Lung (tissue), 11 donors: ENCODE measurements at regions not wholly inside any gene's neighbourhood (a gene's known extent, or its start where the extent isn't known, plus 50 kb on each side); places are given as distances from the start of the nearest gene placed in this dataset.

Experiments used
- ATAC-seq: fragments of 200-7000 bp; cut with Tn5 transposase; one replicate; pipeline ENCODE4 v1.9.1; 2020; ENCODE audit warnings: moderate number of reproducible peaks; ENCODE audit not compliant: insufficient read depth, low FRiP score
- DNase-seq, 3 donors: peaks; one replicate each; pipeline ENCODE4 v3.0.0-alpha.2; 2013 to 2017
- H3K27ac ChIP-seq, 2 donors: one replicate each; pipeline ENCODE4 v1.5.1; 2013; ENCODE audit warnings: mild to moderate bottlenecking in 2 of 2, moderate library complexity in 2 of 2, control low read depth in 1 of 2, inconsistent platforms in 1 of 2, low read depth in 1 of 2, low read length in 1 of 2
- H3K27me3 ChIP-seq, 3 donors: one replicate each; pipeline ENCODE4 v1.5.1; 2013; ENCODE audit warnings: low read length in 2 of 3; ENCODE audit not compliant: control insufficient read depth in 3 of 3, insufficient read depth in 3 of 3
- H3K36me3 ChIP-seq, 4 donors: one replicate each; pipeline ENCODE4 v1.5.1; 2013; ENCODE audit warnings: low read length in 4 of 4, mild to moderate bottlenecking in 1 of 4, moderate library complexity in 1 of 4; ENCODE audit not compliant: control insufficient read depth in 4 of 4, insufficient read depth in 4 of 4
- H3K4me1 ChIP-seq, 5 donors: one replicate each; pipeline ENCODE4 v1.5.1; 2013; ENCODE audit warnings: low read length in 5 of 5, mild to moderate bottlenecking in 2 of 5, moderate library complexity in 1 of 5; ENCODE audit not compliant: control insufficient read depth in 5 of 5, insufficient read depth in 5 of 5
- H3K4me3 ChIP-seq: one replicate; pipeline ENCODE4 v1.5.1; 2013; ENCODE audit warnings: mild to moderate bottlenecking, control low read depth, moderate library complexity
- H3K9ac ChIP-seq, 2 donors: one replicate each; pipeline ENCODE4 v1.5.1; 2013; ENCODE audit warnings: low read length in 2 of 2, control low read depth in 1 of 2; ENCODE audit not compliant: insufficient read depth in 1 of 2
- H3K9me3 ChIP-seq, 4 donors: one replicate each; pipeline ENCODE4 v1.5.1; 2013; ENCODE audit warnings: low read length in 3 of 4, mild to moderate bottlenecking in 1 of 4, moderate library complexity in 1 of 4; ENCODE audit not compliant: control insufficient read depth in 4 of 4, insufficient read depth in 3 of 4
- CTCF ChIP-seq: IDR thresholded peaks from 2 replicates; pipeline ENCODE4 v1.5.1; 2012; ENCODE audit warnings: mild to moderate bottlenecking; ENCODE audit errors: control extremely low read depth, extremely low read depth
- WGBS, 2 donors: extraction: QIAGEN DNeasy Blood & Tissue Kit; methylation state at CpG; one replicate each; pipeline ENCODE4 v1.1.7; 2013; 5-methylcytosine and 5-hydroxymethylcytosine counted together
- donor health status: control.
- donor health status: control.
- donor health status: Bipolar disorder and iron deficiency.
- donor health status: healthy.
- donor health status: DM: yes; HTN: yes; CAD: no.

GRCh38 chr3:150227839-150228238 lies 180.3 kb upstream of the TSC22D2 start:
- WGBS, 2 donors: 35 to 48% methylated on average over 5 of the region's 5 CpGs
- ATAC-seq: no peak
- H3K4me1 ChIP-seq: peaks cover 0 to 43% (median 2%) of the 10 kb centered on the region in 5 donors
- H3K9ac ChIP-seq: no peak overlapping the region
- no peak for TF ChIP-seq CTCF
- H3K4me3 ChIP-seq: no peak overlapping the region
- no peaks in the 10 kb centered on the region for H3K27me3 ChIP-seq
- H3K9me3 ChIP-seq: no peaks in the 10 kb centered on the region
- DNase-seq: peak; percentile 81 to 88 (median 86)
- no peaks in the 10 kb centered on the region for H3K36me3 ChIP-seq
- H3K27ac ChIP-seq: no peak overlapping the region

GRCh38 chr3:150225986-150226385 lies 182.1 kb upstream of the TSC22D2 start:
- peak; percentile 31 to 67 (median 54) for DNase-seq
- H3K9me3 ChIP-seq: no peaks in the 10 kb centered on the region
- 43 to 54% methylated on average over 9 of the region's 9 CpGs for WGBS, 2 donors
- H3K4me1 ChIP-seq: peaks cover 0 to 45% (median 6%) of the 10 kb centered on the region in 5 donors
- no peak overlapping the region for H3K4me3 ChIP-seq
- ATAC-seq: no peak
- peaks cover 0 to 2% (median 0%) of the 10 kb centered on the region in 3 donors for H3K27me3 ChIP-seq
- no peak for TF ChIP-seq CTCF
- H3K9ac ChIP-seq: peak overlapping the region in 1 of 2 donors; percentile 44
- H3K36me3 ChIP-seq: no peaks in the 10 kb centered on the region
- H3K27ac ChIP-seq: no peak overlapping the region

GRCh38 chr3:150223558-150223957 lies 184.5 kb upstream of the TSC22D2 start:
- Histone ChIP-seq H3K4me3 (no peak overlapping the region), H3K27me3 (peaks cover 0 to 2% (median 0%) of the 10 kb centered on the region in 3 donors), H3K4me1 (peaks cover 0 to 44% (median 6%) of the 10 kb centered on the region in 5 donors), H3K36me3 (no peaks in the 10 kb centered on the region), H3K27ac (no peak overlapping the region), H3K9me3 (no peaks in the 10 kb centered on the region), H3K9ac (no peak overlapping the region)
- ATAC-seq (no peak), DNase-seq (no peak)
- WGBS, 2 donors: 70 to 92% methylated on average over 4 of the region's 4 CpGs
- TF ChIP-seq CTCF: no peak
